WTC11 (cell line): ENCODE measurements at regions not wholly inside any gene's neighbourhood (a gene's known extent, or its start where the extent isn't known, plus 50 kb on each side); places are given as distances from the start of the nearest gene placed in this dataset.

Experiments used
- ATAC-seq: fragments of 200-7000 bp; cut with Tn5 transposase; 2 replicates; pipeline ENCODE4 v1.10.0; 2021; ENCODE audit warnings: mild to moderate bottlenecking, moderate library complexity
- CTCF ChIA-PET: fragments of 300-600 bp; sonication (Branson Sonifier 250); formaldehyde crosslinking; loops from one replicate; lab custom pipeline; 2021; ENCODE audit warnings: antibody characterized with exemption; lab: Charles Lee
- POLR2A ChIA-PET: fragments of 350-600 bp; sonication (Branson Sonifier 250); formaldehyde crosslinking; loops from one replicate; lab custom pipeline; 2021; ENCODE audit warnings: antibody characterized with exemption; lab: Charles Lee
- DNase-seq: peaks from one replicate; pipeline ENCODE4 v3.0.0; 2021; ENCODE audit warnings: low spot score
- H3K27ac Mint-ChIP-seq: 2 replicates; pipeline ENCODE4 v1.8.0; 2021; ENCODE audit warnings: mixed read lengths
- H3K27me3 Mint-ChIP-seq: 2 replicates; pipeline ENCODE4 v1.8.0; 2021; ENCODE audit warnings: low read depth, mild to moderate bottlenecking, moderate library complexity, mixed read lengths
- H3K36me3 Mint-ChIP-seq: 2 replicates; pipeline ENCODE4 v1.8.0; 2021; ENCODE audit warnings: mixed read lengths
- H3K4me1 Mint-ChIP-seq: 2 replicates; pipeline ENCODE4 v1.8.0; 2022; ENCODE audit warnings: mixed read lengths
- H3K4me3 Mint-ChIP-seq: 2 replicates; pipeline ENCODE4 v1.8.0; 2021; ENCODE audit warnings: mild to moderate bottlenecking, moderate library complexity, mixed read lengths
- H3K9me3 Mint-ChIP-seq: 2 replicates; pipeline ENCODE4 v1.8.0; 2021; ENCODE audit warnings: mixed read lengths
- ELF4 ChIP-seq: sonication (generic); formaldehyde crosslinking; IDR thresholded peaks from 2 replicates; pipeline ENCODE4 v1.8.1; 2022; ENCODE audit warnings: low read depth, mild to moderate bottlenecking, moderate library complexity, missing genetic modification reagents
- MXD4 ChIP-seq: fragments of 250-450 bp; sonication (Bioruptor Pico); IDR thresholded peaks from 2 replicates; pipeline ENCODE4 v1.8.0; 2021; ENCODE audit warnings: mild to moderate bottlenecking, moderate library complexity, borderline replicate concordance
- MYBL2 ChIP-seq: sonication (generic); formaldehyde crosslinking; IDR thresholded peaks from 2 replicates; pipeline ENCODE4 v1.8.1; 2023; ENCODE audit warnings: mild to moderate bottlenecking, moderate library complexity, missing genetic modification reagents
- NFATC4 ChIP-seq: fragments of 250-450 bp; sonication (Bioruptor Pico); IDR thresholded peaks from 2 replicates; pipeline ENCODE4 v1.9.0; 2021; ENCODE audit warnings: mild to moderate bottlenecking
- NFYB ChIP-seq: sonication (generic); formaldehyde crosslinking; conservative IDR thresholded peaks from 2 replicates; pipeline ENCODE4 v1.8.0; 2022; ENCODE audit warnings: low read depth, missing genetic modification reagents
- NR3C1 ChIP-seq: sonication (generic); formaldehyde crosslinking; conservative IDR thresholded peaks from 2 replicates; pipeline ENCODE4 v1.8.1; 2023; ENCODE audit warnings: low read depth, mild to moderate bottlenecking, missing genetic modification reagents
- OVOL2 ChIP-seq: fragments of 250-450 bp; sonication (Bioruptor Pico); IDR thresholded peaks from 2 replicates; pipeline ENCODE4 v1.9.0; 2021; ENCODE audit warnings: mild to moderate bottlenecking, borderline replicate concordance
- RELA ChIP-seq: sonication (generic); formaldehyde crosslinking; IDR thresholded peaks from 2 replicates; pipeline ENCODE4 v1.8.1; 2022; ENCODE audit warnings: missing genetic modification reagents, mild to moderate bottlenecking, borderline replicate concordance
- SOX15 ChIP-seq: fragments of 250-450 bp; sonication (Bioruptor Pico); IDR thresholded peaks from 2 replicates; pipeline ENCODE4 v1.9.0; 2021; ENCODE audit warnings: mild to moderate bottlenecking
- ZNF317 ChIP-seq: sonication (generic); formaldehyde crosslinking; IDR thresholded peaks from 2 replicates; pipeline ENCODE4 v1.8.1; 2023; ENCODE audit warnings: low read depth, mild to moderate bottlenecking, moderate library complexity, missing genetic modification reagents, borderline replicate concordance
- ZNF396 ChIP-seq: fragments of 250-450 bp; sonication (Bioruptor Pico); IDR thresholded peaks from 2 replicates; pipeline ENCODE4 v1.8.0; 2021; ENCODE audit warnings: mild to moderate bottlenecking, moderate library complexity, borderline replicate concordance
- ZNF423 ChIP-seq: fragments of 250-450 bp; sonication (Bioruptor Pico); IDR thresholded peaks from 2 replicates; pipeline ENCODE4 v2.1.2; 2022; ENCODE audit warnings: mild to moderate bottlenecking, moderate library complexity
- ZNF671 ChIP-seq: fragments of 250-450 bp; sonication (Bioruptor Pico); IDR thresholded peaks from 2 replicates; pipeline ENCODE4 v1.8.0; 2021; ENCODE audit warnings: mild to moderate bottlenecking
- TF ChIP-seq, protein P1 (sequence below): sonication (generic); formaldehyde crosslinking; IDR thresholded peaks from 2 replicates; pipeline ENCODE4 v1.8.1; 2022; ENCODE audit warnings: mild to moderate bottlenecking, moderate library complexity, missing genetic modification reagents
- TF ChIP-seq, protein P2 (sequence below): sonication (generic); formaldehyde crosslinking; IDR thresholded peaks from 2 replicates; pipeline ENCODE4 v1.8.0; 2023; ENCODE audit warnings: missing genetic modification reagents
- TF ChIP-seq, protein P3 (sequence below): sonication (generic); formaldehyde crosslinking; IDR thresholded peaks from 2 replicates; pipeline ENCODE4 v1.8.1; 2023; ENCODE audit warnings: mild to moderate bottlenecking, missing genetic modification reagents, moderate library complexity
- TF ChIP-seq, protein P4 (sequence below): sonication (generic); formaldehyde crosslinking; IDR thresholded peaks from 2 replicates; pipeline ENCODE4 v1.8.1; 2022; ENCODE audit warnings: low read depth, missing genetic modification reagents, borderline replicate concordance
- TF ChIP-seq, protein P5 (sequence below): fragments of 250-450 bp; sonication (Bioruptor Pico); conservative IDR thresholded peaks from 2 replicates; pipeline ENCODE4 v1.9.0; 2021; ENCODE audit warnings: mild to moderate bottlenecking
- TF ChIP-seq, protein P6 (sequence below): sonication (generic); formaldehyde crosslinking; IDR thresholded peaks from 2 replicates; pipeline ENCODE4 v1.8.1; 2023; ENCODE audit warnings: mild to moderate bottlenecking, missing genetic modification reagents, moderate library complexity
- TF ChIP-seq, protein P7 (sequence below): sonication (generic); formaldehyde crosslinking; IDR thresholded peaks from 2 replicates; pipeline ENCODE4 v1.8.1; 2023; ENCODE audit warnings: mild to moderate bottlenecking, missing genetic modification reagents

DNA sequence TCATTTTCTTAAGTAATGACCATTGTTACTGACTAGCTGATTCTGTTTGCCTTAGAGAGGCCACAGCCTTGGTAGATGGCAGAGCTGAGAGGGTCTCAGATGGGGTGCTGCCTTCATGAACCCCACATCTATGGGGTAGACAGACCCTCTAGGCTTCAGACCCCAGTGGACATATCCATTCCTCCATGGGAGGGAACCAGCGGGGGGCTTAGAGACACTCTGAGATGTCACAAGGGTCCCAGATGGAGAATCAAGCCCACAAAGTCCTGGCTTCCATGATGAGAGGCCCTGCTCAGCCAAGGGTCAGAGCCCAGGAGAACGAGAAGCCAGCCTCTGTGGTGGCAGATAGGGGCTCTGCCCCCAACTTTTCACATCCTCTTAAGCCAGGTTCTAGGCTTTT lies 408.6 kb downstream of the TCERG1L start (continued):
- TF ChIP-seq, protein P1, sequence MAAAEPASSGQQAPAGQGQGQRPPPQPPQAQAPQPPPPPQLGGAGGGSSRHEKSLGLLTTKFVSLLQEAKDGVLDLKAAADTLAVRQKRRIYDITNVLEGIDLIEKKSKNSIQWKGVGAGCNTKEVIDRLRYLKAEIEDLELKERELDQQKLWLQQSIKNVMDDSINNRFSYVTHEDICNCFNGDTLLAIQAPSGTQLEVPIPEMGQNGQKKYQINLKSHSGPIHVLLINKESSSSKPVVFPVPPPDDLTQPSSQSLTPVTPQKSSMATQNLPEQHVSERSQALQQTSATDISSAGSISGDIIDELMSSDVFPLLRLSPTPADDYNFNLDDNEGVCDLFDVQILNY (CRISPR knock-in tag): no peak
- TF ChIP-seq ZNF396 (no peak), SOX15 (CRISPR knock-in tag) (no peak), ZNF317 (CRISPR knock-in tag) (no peak), NFYB (CRISPR knock-in tag) (no peak)
- TF ChIP-seq, all 79 proteins: peak for 0

DNA sequence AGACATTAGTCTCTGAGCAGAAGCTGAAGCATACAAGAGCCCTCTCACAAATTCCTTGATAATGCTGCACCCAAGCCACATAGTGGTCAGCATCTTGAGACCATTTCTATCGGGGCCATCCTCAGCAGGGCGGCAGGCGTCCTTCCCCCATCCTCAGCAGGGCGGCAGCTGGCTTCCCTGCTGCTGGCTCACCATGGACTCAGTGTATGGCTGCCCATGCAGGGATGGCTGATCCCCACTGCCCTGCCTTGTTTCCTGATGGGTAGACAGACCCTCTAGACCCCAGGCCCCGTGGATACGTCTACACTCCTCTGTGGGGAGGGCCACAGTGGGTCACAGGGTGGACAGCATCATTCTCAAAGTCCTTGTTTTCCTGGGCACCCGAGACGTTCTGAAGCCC lies 406.8 kb downstream of the TCERG1L start:
- no peak for ATAC-seq
- no peak overlapping the region for H3K4me3 Mint-ChIP-seq
- ChIA-PET POLR2A (no interaction called here), CTCF (no interaction called here)
- TF ChIP-seq ELF4 (CRISPR knock-in tag) (no peak), ZNF423 (no peak), ZNF671 (CRISPR knock-in tag) (no peak), ZNF396 (no peak), RELA (CRISPR knock-in tag) (no peak)
- TF ChIP-seq, protein P2, sequence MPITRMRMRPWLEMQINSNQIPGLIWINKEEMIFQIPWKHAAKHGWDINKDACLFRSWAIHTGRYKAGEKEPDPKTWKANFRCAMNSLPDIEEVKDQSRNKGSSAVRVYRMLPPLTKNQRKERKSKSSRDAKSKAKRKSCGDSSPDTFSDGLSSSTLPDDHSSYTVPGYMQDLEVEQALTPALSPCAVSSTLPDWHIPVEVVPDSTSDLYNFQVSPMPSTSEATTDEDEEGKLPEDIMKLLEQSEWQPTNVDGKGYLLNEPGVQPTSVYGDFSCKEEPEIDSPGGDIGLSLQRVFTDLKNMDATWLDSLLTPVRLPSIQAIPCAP: no peak
- TF ChIP-seq, protein P3, sequence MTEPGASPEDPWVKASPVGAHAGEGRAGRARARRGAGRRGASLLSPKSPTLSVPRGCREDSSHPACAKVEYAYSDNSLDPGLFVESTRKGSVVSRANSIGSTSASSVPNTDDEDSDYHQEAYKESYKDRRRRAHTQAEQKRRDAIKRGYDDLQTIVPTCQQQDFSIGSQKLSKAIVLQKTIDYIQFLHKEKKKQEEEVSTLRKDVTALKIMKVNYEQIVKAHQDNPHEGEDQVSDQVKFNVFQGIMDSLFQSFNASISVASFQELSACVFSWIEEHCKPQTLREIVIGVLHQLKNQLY (CRISPR knock-in tag): no peak
- no peak overlapping the region for H3K27ac Mint-ChIP-seq
- peaks cover 51% of the 10 kb centered on the region for H3K36me3 Mint-ChIP-seq
- H3K9me3 Mint-ChIP-seq: peaks cover 40% of the 10 kb centered on the region
- peaks cover 3% of the 10 kb centered on the region; the same call in 1 of the 2 replicates for H3K27me3 Mint-ChIP-seq
- no peaks in the 10 kb centered on the region for H3K4me1 Mint-ChIP-seq
- DNase-seq: no peak

DNA sequence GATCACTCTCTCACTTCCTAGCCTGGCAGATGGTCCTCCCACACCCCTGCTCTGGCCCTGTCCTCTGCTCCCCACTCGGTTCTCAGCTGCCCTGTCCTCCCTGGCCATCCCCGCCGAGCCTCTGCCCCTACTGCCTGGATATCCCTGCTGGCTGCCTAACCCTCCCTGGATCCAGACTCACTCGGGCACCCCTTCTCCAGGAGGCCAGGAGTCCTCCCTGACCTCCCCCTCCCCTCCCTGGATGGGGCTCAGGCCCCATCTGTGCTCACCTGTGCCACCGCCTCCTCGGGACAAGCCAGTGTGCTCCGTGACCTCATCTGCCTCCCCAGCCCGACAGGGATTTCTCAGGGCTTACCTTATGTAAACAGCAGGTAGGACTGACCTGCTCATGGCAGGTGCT lies 406.1 kb downstream of the TCERG1L start:
- TF ChIP-seq NR3C1 (CRISPR knock-in tag) (no peak), MXD4 (no peak), ZNF423 (no peak)
- TF ChIP-seq, all 79 proteins: peak for 0
- H3K9me3 Mint-ChIP-seq: peaks cover 47% of the 10 kb centered on the region
- H3K36me3 Mint-ChIP-seq: peaks cover 56% of the 10 kb centered on the region
- DNase-seq: no peak
- POLR2A ChIA-PET: no interaction called here
- no peak overlapping the region for H3K4me3 Mint-ChIP-seq
- peaks cover 3% of the 10 kb centered on the region; the same call in 1 of the 2 replicates for H3K27me3 Mint-ChIP-seq
- no peak for ATAC-seq
- CTCF ChIA-PET: no interaction called here
- H3K4me1 Mint-ChIP-seq: no peaks in the 10 kb centered on the region
- no peak overlapping the region for H3K27ac Mint-ChIP-seq

DNA sequence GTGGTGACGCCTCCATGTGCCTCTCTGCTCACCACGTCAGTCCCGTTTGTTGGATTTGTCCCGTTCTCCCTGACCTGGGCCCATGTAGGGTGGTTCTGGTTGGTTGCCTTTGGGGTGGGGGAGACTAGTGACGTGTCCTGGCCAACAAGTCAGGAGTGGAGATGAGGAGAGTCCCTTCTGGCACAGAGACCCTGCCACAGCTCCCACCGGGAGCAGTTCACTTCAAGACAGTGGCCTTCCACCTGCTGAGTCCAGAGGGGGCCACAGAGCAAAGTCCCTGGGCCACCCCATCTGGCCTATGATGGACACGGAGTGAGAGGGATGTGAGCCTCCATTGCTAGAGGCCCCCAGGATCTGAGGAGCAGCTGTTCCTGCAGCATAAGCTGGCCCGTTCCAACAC lies 405.6 kb downstream of the TCERG1L start:
- peaks cover 52% of the 10 kb centered on the region for H3K9me3 Mint-ChIP-seq
- H3K27ac Mint-ChIP-seq: no peak overlapping the region
- CTCF ChIA-PET: no interaction called here
- H3K4me1 Mint-ChIP-seq: no peaks in the 10 kb centered on the region
- peaks cover 3% of the 10 kb centered on the region; the same call in 1 of the 2 replicates for H3K27me3 Mint-ChIP-seq
- DNase-seq (no peak), ATAC-seq (no peak)
- no peak overlapping the region for H3K4me3 Mint-ChIP-seq
- POLR2A ChIA-PET: interaction anchor here (0.6 kb wide), 1 partner anchor 72 kb away, joined by 3 read pairs; no protein-coding TSS in a partner anchor
- H3K36me3 Mint-ChIP-seq: peaks cover 58% of the 10 kb centered on the region
- TF ChIP-seq, protein P4, sequence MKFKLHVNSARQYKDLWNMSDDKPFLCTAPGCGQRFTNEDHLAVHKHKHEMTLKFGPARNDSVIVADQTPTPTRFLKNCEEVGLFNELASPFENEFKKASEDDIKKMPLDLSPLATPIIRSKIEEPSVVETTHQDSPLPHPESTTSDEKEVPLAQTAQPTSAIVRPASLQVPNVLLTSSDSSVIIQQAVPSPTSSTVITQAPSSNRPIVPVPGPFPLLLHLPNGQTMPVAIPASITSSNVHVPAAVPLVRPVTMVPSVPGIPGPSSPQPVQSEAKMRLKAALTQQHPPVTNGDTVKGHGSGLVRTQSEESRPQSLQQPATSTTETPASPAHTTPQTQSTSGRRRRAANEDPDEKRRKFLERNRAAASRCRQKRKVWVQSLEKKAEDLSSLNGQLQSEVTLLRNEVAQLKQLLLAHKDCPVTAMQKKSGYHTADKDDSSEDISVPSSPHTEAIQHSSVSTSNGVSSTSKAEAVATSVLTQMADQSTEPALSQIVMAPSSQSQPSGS (CRISPR knock-in tag): no peak
- TF ChIP-seq MYBL2 (no peak), NFYB (CRISPR knock-in tag) (no peak), OVOL2 (CRISPR knock-in tag) (no peak), NFATC4 (no peak)
- TF ChIP-seq, protein P5, sequence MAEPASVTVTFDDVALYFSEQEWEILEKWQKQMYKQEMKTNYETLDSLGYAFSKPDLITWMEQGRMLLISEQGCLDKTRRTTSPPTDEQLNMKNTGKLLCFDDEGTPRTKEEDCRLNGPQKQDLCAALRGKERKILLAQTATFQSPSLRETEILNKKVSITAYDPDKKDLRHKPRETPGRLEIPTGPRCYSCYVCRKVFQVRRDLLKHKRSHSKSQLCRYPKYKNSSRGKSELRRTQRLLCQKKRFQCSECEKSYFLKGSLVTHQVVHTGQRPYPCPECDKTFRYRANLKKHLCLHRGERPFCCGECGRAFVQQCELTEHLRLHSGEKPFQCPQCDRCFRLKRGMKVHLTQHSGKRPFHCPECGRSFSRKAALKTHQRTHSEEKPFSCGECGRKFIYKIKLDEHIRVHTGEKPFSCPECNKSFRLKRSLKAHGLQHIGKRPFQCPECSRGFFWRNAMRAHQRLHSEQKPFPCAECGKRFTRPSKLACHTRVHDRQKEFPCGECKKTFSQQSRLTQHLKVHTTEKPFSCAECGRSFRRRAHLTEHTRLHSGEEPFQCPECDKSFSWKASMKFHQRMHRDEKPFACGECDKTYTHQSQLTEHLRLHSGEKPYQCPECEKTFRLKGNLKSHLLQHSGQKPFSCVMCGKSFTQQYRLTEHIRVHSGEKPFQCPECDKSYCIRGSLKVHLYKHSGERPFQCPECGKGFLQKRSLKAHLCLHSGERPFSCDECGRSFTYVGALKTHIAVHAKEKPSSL (CRISPR knock-in tag): no peak
- TF ChIP-seq, protein P6, sequence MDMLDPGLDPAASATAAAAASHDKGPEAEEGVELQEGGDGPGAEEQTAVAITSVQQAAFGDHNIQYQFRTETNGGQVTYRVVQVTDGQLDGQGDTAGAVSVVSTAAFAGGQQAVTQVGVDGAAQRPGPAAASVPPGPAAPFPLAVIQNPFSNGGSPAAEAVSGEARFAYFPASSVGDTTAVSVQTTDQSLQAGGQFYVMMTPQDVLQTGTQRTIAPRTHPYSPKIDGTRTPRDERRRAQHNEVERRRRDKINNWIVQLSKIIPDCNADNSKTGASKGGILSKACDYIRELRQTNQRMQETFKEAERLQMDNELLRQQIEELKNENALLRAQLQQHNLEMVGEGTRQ (CRISPR knock-in tag): no peak
- TF ChIP-seq, protein P7, sequence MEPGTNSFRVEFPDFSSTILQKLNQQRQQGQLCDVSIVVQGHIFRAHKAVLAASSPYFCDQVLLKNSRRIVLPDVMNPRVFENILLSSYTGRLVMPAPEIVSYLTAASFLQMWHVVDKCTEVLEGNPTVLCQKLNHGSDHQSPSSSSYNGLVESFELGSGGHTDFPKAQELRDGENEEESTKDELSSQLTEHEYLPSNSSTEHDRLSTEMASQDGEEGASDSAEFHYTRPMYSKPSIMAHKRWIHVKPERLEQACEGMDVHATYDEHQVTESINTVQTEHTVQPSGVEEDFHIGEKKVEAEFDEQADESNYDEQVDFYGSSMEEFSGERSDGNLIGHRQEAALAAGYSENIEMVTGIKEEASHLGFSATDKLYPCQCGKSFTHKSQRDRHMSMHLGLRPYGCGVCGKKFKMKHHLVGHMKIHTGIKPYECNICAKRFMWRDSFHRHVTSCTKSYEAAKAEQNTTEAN (CRISPR knock-in tag): no peak
